ENCODE measurements at regions not wholly inside any gene's neighbourhood (a gene's known extent, or its start where the extent isn't known, plus 50 kb on each side); places are given as distances from the start of the nearest gene placed in this dataset.

GRCh38 chr4:183831683-183832082 is 73.4 kb upstream of the STOX2 start:
- H3K27ac ChIP-seq: no peak overlapping the region
- H3K4me1 ChIP-seq: no peaks in the 10 kb centered on the region
- H3K4me3 ChIP-seq: no peak overlapping the region
- no peak for TF ChIP-seq CTCF (IDR thresholded peaks at IDR 0.05)
- no peak for TF ChIP-seq POLR2A (IDR thresholded peaks at IDR 0.05)
- DNase-seq (no peak), ATAC-seq (peak in 1 of 4 donors; percentile 30)
- 41% methylated on average over 5 of the region's 5 CpGs for WGBS (ENCODE audit: insufficient coverage, low coverage, low lambda C conversion rate, missing lambda C conversion rate)
- no peaks in the 10 kb centered on the region for H3K9me3 ChIP-seq
- no peaks in the 10 kb centered on the region for H3K36me3 ChIP-seq
- no peaks in the 10 kb centered on the region for H3K27me3 ChIP-seq
- intact Hi-C loops (cut with DNase I): no loop called here

- no peak for DNase-seq
- 67% methylated on average over 9 of the region's 9 CpGs for WGBS (ENCODE audit: insufficient coverage, low coverage, low lambda C conversion rate, missing lambda C conversion rate)
These were observed 72.2 kb upstream of the STOX2 start for GRCh38 chr4:183832776-183833450.

GRCh38 chr4:183834252-183834651 is 70.9 kb upstream of the STOX2 start:
- Histone ChIP-seq H3K27ac (no peak overlapping the region), H3K4me3 (no peak overlapping the region), H3K4me1 (no peaks in the 10 kb centered on the region), H3K27me3 (no peaks in the 10 kb centered on the region), H3K36me3 (no peaks in the 10 kb centered on the region), H3K9me3 (no peaks in the 10 kb centered on the region)
- WGBS (ENCODE audit: insufficient coverage, low coverage, low lambda C conversion rate, missing lambda C conversion rate): 59% methylated on average over 7 of the region's 9 CpGs
- TF ChIP-seq CTCF (IDR thresholded peaks at IDR 0.05): no peak
- TF ChIP-seq POLR2A (IDR thresholded peaks at IDR 0.05): no peak
- intact Hi-C loops (cut with DNase I): no loop called here
- DNase-seq (no peak), ATAC-seq (no peak)

More at GRCh38 chr4:183832776-183833450, 72.2 kb upstream of the STOX2 start:
- Histone ChIP-seq H3K36me3 (no peaks in the 10 kb centered on the region), H3K4me3 (no peak overlapping the region), H3K4me1 (no peaks in the 10 kb centered on the region), H3K27ac (no peak overlapping the region), H3K9me3 (no peaks in the 10 kb centered on the region), H3K27me3 (no peaks in the 10 kb centered on the region)
- no peak for ATAC-seq
- TF ChIP-seq CTCF (IDR thresholded peaks at IDR 0.05) (no peak), POLR2A (IDR thresholded peaks at IDR 0.05) (no peak)
- intact Hi-C loops (cut with DNase I): no loop called here

- Histone ChIP-seq H3K4me3 (no peak overlapping the region), H3K4me1 (no peaks in the 10 kb centered on the region), H3K27ac (no peak overlapping the region), H3K9me3 (no peaks in the 10 kb centered on the region), H3K36me3 (no peaks in the 10 kb centered on the region), H3K27me3 (no peaks in the 10 kb centered on the region)
- TF ChIP-seq POLR2A (IDR thresholded peaks at IDR 0.05) (no peak), CTCF (IDR thresholded peaks at IDR 0.05) (no peak)
- WGBS (ENCODE audit: insufficient coverage, low coverage, low lambda C conversion rate, missing lambda C conversion rate): 45% methylated on average over 5 of the region's 5 CpGs
- DNase-seq (no peak), ATAC-seq (no peak)
- intact Hi-C loops (cut with DNase I): loop anchor here in 1 of 2 donors (5.0 kb wide), 1 partner anchor 330 kb away; no protein-coding TSS in a partner anchor
These were observed 67.9 kb upstream of the STOX2 start for GRCh38 chr4:183837222-183837621.

Measured in right lobe of liver (tissue), 6 donors.